GM20000 (cell line): ENCODE measurements at regions not wholly inside any gene's neighbourhood (a gene's known extent, or its start where the extent isn't known, plus 50 kb on each side); places are given as distances from the start of the nearest gene placed in this dataset.

Experiments
- DNase-seq: peaks from one replicate; pipeline ENCODE4 v3.0.0; 2012; ENCODE audit warnings: low spot score
- TF ChIP-seq, protein P1 (sequence below): IDR thresholded peaks from 2 replicates; pipeline ENCODE4 v1.5.1; 2012; ENCODE audit warnings: mild to moderate bottlenecking, control low read depth; ENCODE audit errors: extremely low read depth, missing control alignments

DNA sequence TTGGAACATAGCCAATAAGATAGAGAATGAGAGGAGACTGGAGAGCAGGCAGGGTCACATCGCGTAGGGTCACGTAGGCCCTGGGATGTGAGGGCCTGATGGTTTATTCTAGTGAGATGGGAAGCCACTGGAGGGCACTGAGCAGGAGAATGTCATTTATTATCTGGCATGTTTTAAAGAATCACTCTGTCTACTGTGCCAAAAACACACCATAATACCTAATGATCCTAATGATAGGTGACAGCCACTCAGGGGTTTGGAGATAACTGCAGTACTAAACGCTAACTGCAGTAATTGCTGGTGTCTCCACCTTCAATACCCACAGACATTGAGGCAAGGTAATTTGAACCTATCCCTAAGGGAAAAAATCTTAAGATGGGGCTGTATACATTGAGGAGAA is 185.4 kb downstream of the TTLL7 start:
- TF ChIP-seq, protein P1, sequence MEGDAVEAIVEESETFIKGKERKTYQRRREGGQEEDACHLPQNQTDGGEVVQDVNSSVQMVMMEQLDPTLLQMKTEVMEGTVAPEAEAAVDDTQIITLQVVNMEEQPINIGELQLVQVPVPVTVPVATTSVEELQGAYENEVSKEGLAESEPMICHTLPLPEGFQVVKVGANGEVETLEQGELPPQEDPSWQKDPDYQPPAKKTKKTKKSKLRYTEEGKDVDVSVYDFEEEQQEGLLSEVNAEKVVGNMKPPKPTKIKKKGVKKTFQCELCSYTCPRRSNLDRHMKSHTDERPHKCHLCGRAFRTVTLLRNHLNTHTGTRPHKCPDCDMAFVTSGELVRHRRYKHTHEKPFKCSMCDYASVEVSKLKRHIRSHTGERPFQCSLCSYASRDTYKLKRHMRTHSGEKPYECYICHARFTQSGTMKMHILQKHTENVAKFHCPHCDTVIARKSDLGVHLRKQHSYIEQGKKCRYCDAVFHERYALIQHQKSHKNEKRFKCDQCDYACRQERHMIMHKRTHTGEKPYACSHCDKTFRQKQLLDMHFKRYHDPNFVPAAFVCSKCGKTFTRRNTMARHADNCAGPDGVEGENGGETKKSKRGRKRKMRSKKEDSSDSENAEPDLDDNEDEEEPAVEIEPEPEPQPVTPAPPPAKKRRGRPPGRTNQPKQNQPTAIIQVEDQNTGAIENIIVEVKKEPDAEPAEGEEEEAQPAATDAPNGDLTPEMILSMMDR, result no peak
- no peak for DNase-seq

DNA sequence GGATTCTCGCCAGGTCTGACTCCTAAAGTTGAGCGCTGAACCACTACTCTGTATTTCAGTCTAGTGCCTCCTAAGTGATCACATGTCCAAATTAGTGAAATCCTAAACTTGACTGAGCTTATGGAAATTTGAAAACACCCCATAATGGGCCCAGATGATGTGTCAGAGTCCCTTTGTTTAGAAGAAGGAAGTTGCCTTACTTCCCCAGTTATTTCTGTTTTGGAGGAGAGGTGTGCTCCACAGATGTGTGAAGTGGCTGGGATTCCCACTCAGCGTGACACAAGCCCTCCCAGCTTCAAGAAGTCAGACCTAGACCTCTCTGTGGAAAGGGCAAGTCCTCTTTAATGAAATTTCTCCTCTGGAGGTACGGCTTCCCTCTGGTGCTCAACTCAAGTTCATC is 188.8 kb downstream of the TTLL7 start:
- DNase-seq, result no peak
- TF ChIP-seq, protein P1, result no peak

DNA sequence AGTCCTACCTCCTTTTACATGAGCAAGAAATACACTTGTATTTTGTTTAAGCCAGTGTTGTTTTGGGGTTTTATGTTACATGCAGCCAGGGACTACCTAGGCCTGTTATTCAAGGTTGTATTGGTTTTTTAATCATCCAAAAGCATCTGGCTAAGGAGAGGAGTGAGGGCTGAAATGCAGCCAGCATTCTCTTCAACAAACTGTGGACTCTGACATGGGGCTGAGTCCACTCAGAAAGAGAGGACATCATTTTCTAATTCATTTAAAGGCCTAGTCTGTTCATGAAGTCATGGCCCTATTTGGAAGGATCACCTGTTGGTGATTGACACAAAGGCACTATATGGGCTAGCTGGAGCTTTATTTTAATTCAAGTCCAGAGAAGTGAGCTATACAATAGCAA is 190.4 kb downstream of the TTLL7 start:
- DNase-seq, result no peak
- TF ChIP-seq, protein P1, result no peak

DNA sequence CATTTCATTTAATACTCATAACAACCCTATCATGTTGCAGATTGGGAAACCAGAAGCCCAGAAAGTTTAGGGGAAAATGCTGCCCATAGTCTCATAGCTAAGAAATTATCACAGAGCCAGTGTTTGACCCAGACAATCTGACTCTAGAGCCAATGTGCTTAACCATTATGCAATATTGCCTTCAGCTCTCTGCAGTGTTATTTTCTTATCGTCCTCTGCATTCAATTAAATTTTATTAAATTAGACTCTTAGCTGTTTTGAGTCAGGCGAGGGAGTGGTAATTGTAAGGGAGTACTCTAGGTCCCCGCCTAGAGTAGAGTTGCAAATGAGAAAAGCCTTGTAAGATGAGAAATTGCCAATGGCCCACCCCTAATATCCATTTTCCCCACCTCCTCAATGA is 191.1 kb downstream of the TTLL7 start:
- TF ChIP-seq, protein P1, result no peak
- DNase-seq, result no peak

DNA sequence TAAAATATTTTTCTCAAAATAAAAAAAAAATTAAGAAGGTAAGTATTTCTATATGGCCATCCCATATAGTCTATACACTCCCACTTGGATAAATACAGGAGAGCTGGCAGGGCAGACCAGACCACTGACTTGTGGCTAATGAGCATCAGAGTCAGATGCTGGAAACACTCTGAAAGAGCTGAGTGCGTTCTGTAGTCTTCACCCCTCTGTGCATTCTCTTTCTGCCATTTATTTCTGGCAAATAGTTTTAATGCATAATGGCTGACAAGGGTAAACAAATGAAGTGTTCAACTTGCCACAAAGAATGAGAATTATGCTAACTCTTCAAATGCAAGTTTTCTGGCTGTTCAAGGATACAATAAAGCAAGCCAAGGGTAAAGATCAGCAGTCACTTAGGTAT is 191.7 kb downstream of the TTLL7 start:
- DNase-seq, result no peak
- TF ChIP-seq, protein P1, result no peak

DNA sequence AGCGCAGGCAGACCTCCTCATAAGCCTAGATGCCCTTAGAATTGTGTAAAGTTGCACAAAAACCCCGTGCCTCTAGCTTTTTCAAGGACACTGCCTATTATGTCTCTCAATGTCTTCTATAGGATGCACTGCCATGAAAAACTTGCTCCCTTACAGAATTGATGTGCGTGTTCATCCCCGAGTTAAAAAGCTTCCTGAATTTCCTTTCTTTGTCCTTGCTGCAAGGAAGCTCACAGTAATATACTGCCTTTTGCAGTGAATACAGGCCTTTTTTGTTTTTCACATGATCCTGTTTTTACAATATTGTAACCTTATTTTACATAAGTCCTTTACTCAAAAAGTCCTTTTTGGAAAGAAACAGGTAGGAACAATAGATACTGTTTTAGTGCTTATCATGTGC is 193.0 kb downstream of the TTLL7 start:
- TF ChIP-seq, protein P1, result no peak
- DNase-seq, result no peak

DNA sequence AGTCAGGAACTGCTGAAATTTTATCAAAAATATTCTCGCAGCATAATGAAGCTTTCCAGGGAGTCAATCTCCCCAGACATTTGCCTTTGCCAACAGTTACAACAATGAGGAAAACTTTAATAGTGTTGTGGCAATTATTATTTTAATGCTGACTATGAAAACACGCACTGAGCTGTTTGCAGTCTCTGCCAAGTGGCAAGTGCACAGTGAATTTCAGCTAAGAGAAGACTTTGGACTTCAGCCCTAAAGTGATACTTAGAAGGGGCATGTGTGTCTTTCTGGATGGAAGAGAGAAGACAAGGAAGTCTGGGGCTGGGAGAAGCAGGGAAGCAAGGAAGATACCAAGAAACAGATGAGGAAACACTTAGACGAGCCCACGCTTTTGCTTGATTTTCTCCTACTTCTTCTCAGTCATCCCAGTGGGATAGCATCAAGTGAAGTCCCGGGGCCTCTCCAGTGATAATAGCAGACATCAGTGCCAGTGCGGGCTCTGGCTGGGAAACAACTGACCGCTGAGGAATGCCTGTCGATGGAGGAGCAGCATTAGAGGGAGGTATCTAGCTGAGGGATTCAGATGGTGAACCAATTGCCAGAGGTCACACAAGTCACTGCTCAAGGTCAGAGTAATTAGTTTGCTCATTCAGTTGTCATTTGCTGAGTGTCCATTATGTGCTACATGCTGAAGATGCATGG is 196.3 kb downstream of the TTLL7 start:
- no peak for DNase-seq
- TF ChIP-seq, protein P1, result no peak
